GM12873 (cell line): ENCODE measurements at regions not wholly inside any gene's neighbourhood (a gene's known extent, or its start where the extent isn't known, plus 50 kb on each side); places are given as distances from the start of the nearest gene placed in this dataset.

Experiments used
- TF ChIP-seq, protein P1 (sequence below): IDR thresholded peaks from 2 replicates; pipeline ENCODE4 v1.5.1; 2012; ENCODE audit warnings: low read depth, mild to moderate bottlenecking, moderate library complexity, low read length, control low read depth; ENCODE audit not compliant: insufficient read depth; ENCODE audit errors: missing control alignments

DNA sequence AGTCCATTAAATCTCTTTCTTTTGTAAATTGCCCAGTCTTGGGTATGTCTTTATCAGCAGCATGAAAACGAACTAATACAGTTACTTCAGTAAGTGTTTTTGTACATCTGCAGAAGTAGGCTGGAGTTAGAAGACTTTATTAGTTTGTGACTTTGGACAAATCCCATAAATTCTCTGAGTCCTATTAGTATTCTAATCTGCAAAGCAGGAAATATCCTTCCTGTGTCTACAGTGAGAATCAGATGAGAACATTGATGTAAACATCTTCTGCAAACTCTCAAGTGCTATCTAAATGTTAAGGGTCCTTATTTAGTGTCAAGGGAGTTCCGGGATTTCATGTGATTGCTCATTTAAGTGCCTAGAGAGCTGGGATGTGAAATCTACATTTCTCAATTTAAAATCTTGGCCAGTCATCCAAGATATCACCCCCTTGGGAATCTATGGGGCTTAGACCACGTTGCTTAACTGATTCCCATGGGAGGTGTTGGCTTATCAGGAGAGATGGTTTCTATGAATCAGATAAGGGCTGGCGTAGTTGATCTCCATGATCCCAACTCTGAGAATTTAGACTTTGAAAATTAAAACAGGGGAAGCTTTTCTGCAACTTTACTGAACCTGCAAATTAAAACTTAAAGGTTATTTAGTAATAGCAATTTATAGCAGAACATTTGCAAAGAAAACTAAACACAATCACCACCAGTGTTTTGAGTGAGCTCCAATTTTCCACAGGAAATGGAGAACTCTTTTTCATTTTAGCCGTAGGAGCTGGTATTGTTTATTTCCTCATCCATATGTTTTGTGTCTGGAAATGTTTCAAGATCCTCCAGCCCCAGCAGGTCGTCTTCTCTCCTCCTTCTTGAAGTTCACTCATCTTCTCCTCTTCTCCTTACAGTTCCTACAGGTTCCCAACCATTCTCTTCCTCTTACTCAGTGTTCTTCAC lies 241.6 kb upstream of the CD180 start:
- TF ChIP-seq, protein P1, sequence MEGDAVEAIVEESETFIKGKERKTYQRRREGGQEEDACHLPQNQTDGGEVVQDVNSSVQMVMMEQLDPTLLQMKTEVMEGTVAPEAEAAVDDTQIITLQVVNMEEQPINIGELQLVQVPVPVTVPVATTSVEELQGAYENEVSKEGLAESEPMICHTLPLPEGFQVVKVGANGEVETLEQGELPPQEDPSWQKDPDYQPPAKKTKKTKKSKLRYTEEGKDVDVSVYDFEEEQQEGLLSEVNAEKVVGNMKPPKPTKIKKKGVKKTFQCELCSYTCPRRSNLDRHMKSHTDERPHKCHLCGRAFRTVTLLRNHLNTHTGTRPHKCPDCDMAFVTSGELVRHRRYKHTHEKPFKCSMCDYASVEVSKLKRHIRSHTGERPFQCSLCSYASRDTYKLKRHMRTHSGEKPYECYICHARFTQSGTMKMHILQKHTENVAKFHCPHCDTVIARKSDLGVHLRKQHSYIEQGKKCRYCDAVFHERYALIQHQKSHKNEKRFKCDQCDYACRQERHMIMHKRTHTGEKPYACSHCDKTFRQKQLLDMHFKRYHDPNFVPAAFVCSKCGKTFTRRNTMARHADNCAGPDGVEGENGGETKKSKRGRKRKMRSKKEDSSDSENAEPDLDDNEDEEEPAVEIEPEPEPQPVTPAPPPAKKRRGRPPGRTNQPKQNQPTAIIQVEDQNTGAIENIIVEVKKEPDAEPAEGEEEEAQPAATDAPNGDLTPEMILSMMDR, result no peak

DNA sequence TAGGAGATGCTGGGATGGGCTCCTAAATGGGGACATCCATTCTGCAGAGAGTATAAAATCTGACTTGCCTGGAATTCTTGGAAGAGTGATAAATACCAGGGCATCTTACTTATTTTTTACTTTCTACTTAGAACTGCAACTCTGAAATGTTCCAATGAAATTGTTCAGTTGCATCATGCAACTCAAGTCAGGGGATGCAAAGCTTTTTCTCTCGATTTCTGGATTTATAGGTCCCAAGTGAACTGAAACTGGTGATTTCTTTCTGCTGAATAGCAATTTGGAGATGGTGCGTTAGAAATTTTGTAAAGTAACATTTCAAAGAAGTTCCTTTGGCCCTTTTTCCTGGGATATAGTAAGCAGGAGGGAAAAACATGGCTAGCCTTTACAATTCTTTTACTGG lies 238.4 kb upstream of the CD180 start:
- TF ChIP-seq, protein P1, result no peak

DNA sequence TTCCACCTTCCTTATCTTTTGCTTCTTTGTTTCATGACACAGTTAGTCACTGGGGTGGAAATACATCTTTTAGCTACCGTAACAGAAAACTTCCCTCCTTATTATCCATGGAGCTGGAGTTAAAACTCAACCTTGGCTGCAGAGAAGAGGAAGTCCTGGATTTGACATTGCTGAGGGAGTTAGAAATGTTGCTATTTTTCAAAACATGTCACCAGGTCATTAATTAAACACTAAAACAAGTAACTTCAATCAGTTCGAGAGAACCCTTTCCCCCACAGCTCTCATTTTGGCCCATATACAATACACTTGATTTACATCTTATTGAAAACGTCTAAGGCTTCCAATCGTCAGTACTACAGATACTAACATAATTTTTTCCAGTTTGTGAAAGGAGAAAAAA lies 237.9 kb upstream of the CD180 start:
- TF ChIP-seq, protein P1, result no peak

DNA sequence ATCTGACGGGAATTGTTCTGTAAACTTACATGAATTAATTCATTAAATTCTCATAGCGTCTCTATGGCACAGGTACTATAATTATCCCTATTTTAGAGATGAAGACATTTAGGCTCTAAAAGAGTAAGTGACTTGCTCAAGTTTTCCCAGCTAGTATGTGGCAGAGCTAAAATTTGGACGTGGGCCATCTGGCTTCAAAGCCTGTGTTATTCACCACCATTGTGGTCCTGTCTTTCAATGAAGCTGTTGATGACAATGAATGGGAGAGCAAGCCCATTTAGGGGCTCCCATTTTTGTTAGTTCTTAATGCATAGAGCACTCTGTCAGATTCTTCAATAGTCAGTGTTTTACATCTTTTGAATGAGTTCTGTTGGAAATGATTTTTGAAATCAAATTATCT lies 236.0 kb upstream of the CD180 start:
- TF ChIP-seq, protein P1, result no peak

DNA sequence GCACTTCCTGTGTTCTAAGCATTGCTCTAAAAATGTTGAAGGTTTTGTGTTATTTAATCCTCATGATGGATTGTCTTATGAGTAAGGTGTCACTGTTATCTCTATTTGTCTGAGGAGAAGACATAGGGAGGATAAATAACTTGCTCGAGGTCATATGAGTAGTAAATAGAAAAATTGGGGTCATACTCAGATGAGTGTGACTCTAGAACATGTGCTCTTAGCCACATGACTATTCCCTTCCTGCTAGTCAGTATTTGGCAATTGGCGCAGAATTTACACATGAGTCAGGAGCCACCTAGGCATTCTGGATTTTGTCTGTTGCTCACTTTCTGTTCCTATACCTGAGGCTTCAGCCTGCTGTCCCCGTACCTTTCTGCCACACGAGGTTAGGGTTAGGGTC lies 234.6 kb upstream of the CD180 start:
- TF ChIP-seq, protein P1, result no peak

DNA sequence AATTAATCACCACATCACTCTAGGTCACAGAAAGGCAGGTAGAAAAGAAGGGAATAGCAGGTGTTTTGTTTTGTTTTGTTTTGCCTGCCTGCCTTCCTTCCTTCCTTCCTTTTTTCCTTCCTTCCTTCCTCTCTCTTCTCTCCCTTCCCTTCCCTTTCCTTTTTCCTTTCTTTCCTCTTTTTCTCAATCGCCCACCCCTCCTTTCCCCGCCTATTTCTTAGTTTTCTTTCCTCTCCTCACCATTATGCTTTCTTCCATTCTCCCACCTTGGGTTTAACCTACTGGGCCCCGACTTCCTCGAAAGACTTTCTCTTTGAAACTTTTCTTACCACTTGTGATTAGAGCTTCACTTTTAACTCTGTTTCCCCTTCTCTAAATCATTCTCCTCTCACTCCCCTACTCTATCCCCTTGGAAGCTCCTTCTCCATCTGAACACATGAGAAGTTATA lies 231.3 kb upstream of the CD180 start:
- TF ChIP-seq, protein P1, result no peak

DNA sequence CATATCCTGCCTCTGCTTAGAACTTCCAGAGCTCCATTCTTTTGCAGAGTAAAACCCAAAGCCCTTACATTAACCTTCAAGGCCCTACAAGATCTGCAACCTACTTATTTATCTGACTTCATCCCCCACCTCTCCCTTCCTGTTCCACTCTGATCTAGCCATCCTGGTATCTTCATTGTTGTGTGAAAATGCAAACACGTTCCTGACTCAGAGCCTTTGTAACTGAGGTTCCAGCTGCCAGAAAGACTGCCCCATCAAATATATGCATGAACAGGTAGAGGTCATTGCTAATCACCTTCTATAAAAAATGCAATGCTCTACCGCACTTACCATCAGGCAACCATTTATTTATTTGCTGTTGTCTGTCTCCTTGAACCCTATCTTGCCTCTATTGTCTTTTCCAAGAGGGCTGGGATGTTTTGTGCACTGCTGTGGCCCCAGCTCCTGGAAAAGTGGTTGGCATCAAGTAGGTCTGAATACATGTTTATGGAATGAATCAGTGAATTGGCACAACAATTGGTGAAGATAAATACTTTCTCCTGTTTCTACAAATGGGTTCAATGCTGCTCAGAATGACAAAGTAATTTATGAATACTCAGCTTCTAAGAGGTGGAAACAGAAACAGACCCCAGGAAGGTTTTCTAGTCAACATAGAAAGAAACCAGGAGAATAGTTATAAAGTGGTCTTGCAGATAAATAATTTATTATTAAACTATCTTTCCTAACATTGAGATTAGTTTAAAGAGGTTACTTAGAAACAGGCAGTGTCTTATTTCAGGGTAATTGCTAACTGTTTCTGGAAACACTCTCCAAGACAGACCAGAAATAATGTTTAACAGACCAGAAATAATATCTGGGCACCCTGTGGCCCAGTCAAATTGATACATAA lies 230.6 kb upstream of the CD180 start:
- TF ChIP-seq, protein P1, result no peak
